ENCODE measurements at regions not wholly inside any gene's neighbourhood (a gene's known extent, or its start where the extent isn't known, plus 50 kb on each side); places are given as distances from the start of the nearest gene placed in this dataset.

- no peak for DNase-seq
These were observed 53.5 kb upstream of the ABL1 start for GRCh38 chr9:130781569-130781968.

GRCh38 chr9:130782886-130783530 lies 52.0 kb upstream of the ABL1 start:
- DNase-seq, result no peak

GRCh38 chr9:130785053-130785452 lies 50.0 kb upstream of the ABL1 start:
- no peak for DNase-seq

Data from renal pelvis (tissue), 1 donor.